ENCODE measurements at regions not wholly inside any gene's neighbourhood (a gene's known extent, or its start where the extent isn't known, plus 50 kb on each side); places are given as distances from the start of the nearest gene placed in this dataset. TPM values are rescaled to one million over a fixed set of nuclear protein-coding genes. Genes with fewer than 3 reads are reported as not detected.

- H3K36me3 ChIP-seq: no peaks in the 10 kb centered on the region
- no peak for DNase-seq
- intact Hi-C loops (cut with DNase I): loop anchor here (5.0 kb wide), 1 partner anchor 151 kb away; the partner anchor contains the start of genes GFM2 and NSA2
- H3K4me3 ChIP-seq (replicated peaks in 1 of 3): no peak overlapping the region
- H3K9me3 ChIP-seq: no peaks in the 10 kb centered on the region
- 86% methylated on average over 4 of the region's 4 CpGs for WGBS, 2 donors
- H3K27me3 ChIP-seq: no peaks in the 10 kb centered on the region
- H3K4me1 ChIP-seq: no peaks in the 10 kb centered on the region
- TF ChIP-seq POLR2A (IDR thresholded peaks at IDR 0.05): no peak
- TF ChIP-seq, protein P1, sequence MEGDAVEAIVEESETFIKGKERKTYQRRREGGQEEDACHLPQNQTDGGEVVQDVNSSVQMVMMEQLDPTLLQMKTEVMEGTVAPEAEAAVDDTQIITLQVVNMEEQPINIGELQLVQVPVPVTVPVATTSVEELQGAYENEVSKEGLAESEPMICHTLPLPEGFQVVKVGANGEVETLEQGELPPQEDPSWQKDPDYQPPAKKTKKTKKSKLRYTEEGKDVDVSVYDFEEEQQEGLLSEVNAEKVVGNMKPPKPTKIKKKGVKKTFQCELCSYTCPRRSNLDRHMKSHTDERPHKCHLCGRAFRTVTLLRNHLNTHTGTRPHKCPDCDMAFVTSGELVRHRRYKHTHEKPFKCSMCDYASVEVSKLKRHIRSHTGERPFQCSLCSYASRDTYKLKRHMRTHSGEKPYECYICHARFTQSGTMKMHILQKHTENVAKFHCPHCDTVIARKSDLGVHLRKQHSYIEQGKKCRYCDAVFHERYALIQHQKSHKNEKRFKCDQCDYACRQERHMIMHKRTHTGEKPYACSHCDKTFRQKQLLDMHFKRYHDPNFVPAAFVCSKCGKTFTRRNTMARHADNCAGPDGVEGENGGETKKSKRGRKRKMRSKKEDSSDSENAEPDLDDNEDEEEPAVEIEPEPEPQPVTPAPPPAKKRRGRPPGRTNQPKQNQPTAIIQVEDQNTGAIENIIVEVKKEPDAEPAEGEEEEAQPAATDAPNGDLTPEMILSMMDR (IDR thresholded peaks at IDR 0.05): no peak
- no peak overlapping the region for H3K27ac ChIP-seq
Observed at GRCh38 chr5:74918232-74918669, 52.1 kb upstream of the FAM169A start.

GRCh38 chr5:74916831-74917710 lies 50.9 kb upstream of the FAM169A start:
- TF ChIP-seq, protein P1 (IDR thresholded peaks at IDR 0.05): no peak
- TF ChIP-seq POLR2A (IDR thresholded peaks at IDR 0.05): no peak
- Histone ChIP-seq H3K27ac (no peak overlapping the region), H3K9me3 (no peaks in the 10 kb centered on the region), H3K4me1 (no peaks in the 10 kb centered on the region), H3K4me3 (replicated peaks in 1 of 3) (no peak overlapping the region), H3K27me3 (no peaks in the 10 kb centered on the region), H3K36me3 (no peaks in the 10 kb centered on the region)
- WGBS, 2 donors: 73 to 79% methylated on average over 7 of the region's 7 CpGs
- no peak for DNase-seq
- intact Hi-C loops (cut with DNase I): loop anchor here (5.0 kb wide), 1 partner anchor 150 kb away; the partner anchor contains the start of genes GFM2 and NSA2

Small RNA genes in the stretch of these regions (small RNA-seq; reads per million reads assigned to genes)
- gene AC116337.2: not detected

All from thyroid gland (tissue), 4 donors.